Ishikawa (cell line): ENCODE measurements at regions not wholly inside any gene's neighbourhood (a gene's known extent, or its start where the extent isn't known, plus 50 kb on each side); places are given as distances from the start of the nearest gene placed in this dataset.

ENCODE experiments used
- CEBPB ChIP-seq: IDR thresholded peaks from 2 replicates; pipeline ENCODE4 v1.6.1; 2012
- CREB1 ChIP-seq: IDR thresholded peaks from 2 replicates; pipeline ENCODE4 v1.6.1; 2012; ENCODE audit warnings: low read depth
- EGR1 ChIP-seq: IDR thresholded peaks from 2 replicates; pipeline ENCODE4 v1.6.1; 2012
- EP300 ChIP-seq: IDR thresholded peaks from 2 replicates; pipeline ENCODE4 v1.6.1; 2012; ENCODE audit warnings: borderline replicate concordance
- FOXM1 ChIP-seq: IDR thresholded peaks from 2 replicates; pipeline ENCODE4 v1.6.1; 2012; ENCODE audit warnings: low read depth, borderline replicate concordance
- NFIC ChIP-seq: IDR thresholded peaks from 2 replicates; pipeline ENCODE4 v1.6.1; 2012
- RAD21 ChIP-seq: IDR thresholded peaks from 2 replicates; pipeline ENCODE4 v1.6.1; 2012; ENCODE audit warnings: low read depth
- TAF1 ChIP-seq: IDR thresholded peaks from 2 replicates; pipeline ENCODE4 v1.6.1; 2012; ENCODE audit warnings: low read depth, mild to moderate bottlenecking
- YY1 ChIP-seq: IDR thresholded peaks from 2 replicates; pipeline ENCODE4 v1.6.1; 2012; ENCODE audit warnings: low read depth
- ZBTB7A ChIP-seq: IDR thresholded peaks from 2 replicates; pipeline ENCODE4 v1.6.1; 2012; ENCODE audit warnings: low read depth
- TF ChIP-seq, protein P1 (sequence below): IDR thresholded peaks from 2 replicates; pipeline ENCODE4 v1.6.1; 2012
- TF ChIP-seq, protein P2 (sequence below): IDR thresholded peaks from 2 replicates; pipeline ENCODE4 v1.6.1; 2012; ENCODE audit warnings: low read depth, mild to moderate bottlenecking

DNA sequence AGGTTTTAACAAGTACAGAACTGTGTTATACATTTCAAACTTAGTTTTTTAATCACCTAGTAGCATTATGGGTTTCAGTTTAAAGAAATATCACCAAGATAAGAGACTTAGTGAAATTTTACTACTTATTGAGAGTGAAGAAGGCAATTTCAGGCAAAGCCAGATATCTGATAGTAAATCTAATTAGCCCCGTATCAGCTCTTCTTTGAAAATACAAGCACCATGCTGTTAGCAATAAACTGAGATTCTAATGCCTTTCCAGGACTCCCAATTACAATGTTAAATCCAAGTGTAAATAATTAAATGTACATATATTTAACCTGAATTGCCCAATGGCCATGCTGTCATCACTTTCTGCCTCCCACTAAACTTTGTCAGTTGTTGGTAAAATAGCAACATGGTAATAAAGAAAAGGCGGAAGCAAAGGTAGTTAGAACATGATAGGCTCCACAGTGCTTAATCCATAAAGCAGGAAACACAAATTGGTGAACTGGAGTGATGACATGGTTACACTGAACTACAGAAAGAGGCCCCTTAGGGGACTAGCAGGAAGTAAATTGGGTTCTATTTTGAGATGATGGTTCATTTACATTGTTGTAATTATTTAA is 646.1 kb downstream of the C12orf50 start:
- TF ChIP-seq CEBPB (no peak), TAF1 (no peak), NFIC (no peak), YY1 (no peak), RAD21 (no peak), ZBTB7A (no peak), CREB1 (no peak), EGR1 (no peak), FOXM1 (no peak), EP300 (no peak)
- TF ChIP-seq, protein P1, sequence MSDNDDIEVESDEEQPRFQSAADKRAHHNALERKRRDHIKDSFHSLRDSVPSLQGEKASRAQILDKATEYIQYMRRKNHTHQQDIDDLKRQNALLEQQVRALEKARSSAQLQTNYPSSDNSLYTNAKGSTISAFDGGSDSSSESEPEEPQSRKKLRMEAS, result no peak
- TF ChIP-seq, protein P2, sequence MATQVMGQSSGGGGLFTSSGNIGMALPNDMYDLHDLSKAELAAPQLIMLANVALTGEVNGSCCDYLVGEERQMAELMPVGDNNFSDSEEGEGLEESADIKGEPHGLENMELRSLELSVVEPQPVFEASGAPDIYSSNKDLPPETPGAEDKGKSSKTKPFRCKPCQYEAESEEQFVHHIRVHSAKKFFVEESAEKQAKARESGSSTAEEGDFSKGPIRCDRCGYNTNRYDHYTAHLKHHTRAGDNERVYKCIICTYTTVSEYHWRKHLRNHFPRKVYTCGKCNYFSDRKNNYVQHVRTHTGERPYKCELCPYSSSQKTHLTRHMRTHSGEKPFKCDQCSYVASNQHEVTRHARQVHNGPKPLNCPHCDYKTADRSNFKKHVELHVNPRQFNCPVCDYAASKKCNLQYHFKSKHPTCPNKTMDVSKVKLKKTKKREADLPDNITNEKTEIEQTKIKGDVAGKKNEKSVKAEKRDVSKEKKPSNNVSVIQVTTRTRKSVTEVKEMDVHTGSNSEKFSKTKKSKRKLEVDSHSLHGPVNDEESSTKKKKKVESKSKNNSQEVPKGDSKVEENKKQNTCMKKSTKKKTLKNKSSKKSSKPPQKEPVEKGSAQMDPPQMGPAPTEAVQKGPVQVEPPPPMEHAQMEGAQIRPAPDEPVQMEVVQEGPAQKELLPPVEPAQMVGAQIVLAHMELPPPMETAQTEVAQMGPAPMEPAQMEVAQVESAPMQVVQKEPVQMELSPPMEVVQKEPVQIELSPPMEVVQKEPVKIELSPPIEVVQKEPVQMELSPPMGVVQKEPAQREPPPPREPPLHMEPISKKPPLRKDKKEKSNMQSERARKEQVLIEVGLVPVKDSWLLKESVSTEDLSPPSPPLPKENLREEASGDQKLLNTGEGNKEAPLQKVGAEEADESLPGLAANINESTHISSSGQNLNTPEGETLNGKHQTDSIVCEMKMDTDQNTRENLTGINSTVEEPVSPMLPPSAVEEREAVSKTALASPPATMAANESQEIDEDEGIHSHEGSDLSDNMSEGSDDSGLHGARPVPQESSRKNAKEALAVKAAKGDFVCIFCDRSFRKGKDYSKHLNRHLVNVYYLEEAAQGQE, result no peak
